Stomach (tissue), 4 donors: ENCODE measurements at regions not wholly inside any gene's neighbourhood (a gene's known extent, or its start where the extent isn't known, plus 50 kb on each side); places are given as distances from the start of the nearest gene placed in this dataset.

Source experiments
- CTCF ChIP-seq, 7 experiments: fragments of 450-650 bp in 4 of 7; fragments of 200-600 bp in 3 of 7; sonication (generic) in 3 of 7; IDR thresholded peaks; one replicate each; pipeline ENCODE4 v1.5.1; 2016 to 2019; ENCODE audit warnings: antibody characterized with exemption in 7 of 7, control low read depth in 2 of 7, mild to moderate bottlenecking in 1 of 7
- EP300 ChIP-seq: sonication (generic); formaldehyde crosslinking; IDR thresholded peaks from one replicate; pipeline ENCODE4 v1.6.1; 2017; ENCODE audit warnings: antibody characterized with exemption
- POLR2A ChIP-seq, 4 donors: fragments of 450-650 bp; IDR thresholded peaks; one replicate each; pipeline ENCODE4 v1.6.1; 2016; ENCODE audit warnings: antibody characterized with exemption in 4 of 4, control low read depth in 2 of 4, mild to moderate bottlenecking in 1 of 4, moderate library complexity in 1 of 4
- POLR2AphosphoS5 ChIP-seq, 3 donors: sonication (generic); formaldehyde crosslinking; IDR thresholded peaks; one replicate each; pipeline ENCODE4 v1.6.1; 2016; ENCODE audit warnings: antibody characterized with exemption in 3 of 3

GRCh38 chr12:88746386-88746785 lies 166.1 kb upstream of the KITLG start:
- no peak for TF ChIP-seq CTCF (IDR thresholded peaks at IDR 0.05)
- TF ChIP-seq POLR2AphosphoS5 (IDR thresholded peaks at IDR 0.05) = no peak
- TF ChIP-seq POLR2A (IDR thresholded peaks at IDR 0.05) = no peak
- no peak for TF ChIP-seq EP300
